ENCODE measurements at regions not wholly inside any gene's neighbourhood (a gene's known extent, or its start where the extent isn't known, plus 50 kb on each side); places are given as distances from the start of the nearest gene placed in this dataset.

GRCh38 chr4:18366136-18366535, 344.6 kb upstream of the LCORL start:
- Histone ChIP-seq H3K4me1 (ENCODE audit: insufficient read depth, low read length) (no peaks in the 10 kb centered on the region), H2BK5ac (ENCODE audit: insufficient read length, low read length) (no peak overlapping the region), H3K23me2 (ENCODE audit: insufficient read length, low read depth, low read length, poor library complexity, severe bottlenecking) (no peaks in the 10 kb centered on the region), H4K5ac (ENCODE audit: insufficient read length, low read depth, low read length) (no peak overlapping the region), H3K4ac (ENCODE audit: low read depth, low read length) (no peak overlapping the region), H2BK12ac (ENCODE audit: insufficient read length, low read depth, low read length) (no peak overlapping the region), H4K20me1 (ENCODE audit: control insufficient read depth, insufficient read depth, insufficient read length) (no peaks in the 10 kb centered on the region), H2BK15ac (ENCODE audit: low read depth, low read length) (no peak overlapping the region), H2AK5ac (ENCODE audit: insufficient read length, low read length) (no peak overlapping the region), H3K9me3 (ENCODE audit: control insufficient read depth, low read depth, low read length) (no peaks in the 10 kb centered on the region), H4K91ac (ENCODE audit: insufficient read length, low read depth, low read length) (no peak overlapping the region), H2BK20ac (ENCODE audit: low read depth, low read length, poor library complexity, severe bottlenecking) (no peak overlapping the region), H3K79me2 (ENCODE audit: insufficient read depth, low read length) (no peaks in the 10 kb centered on the region), H3K9ac (ENCODE audit: extremely low read depth, insufficient read length, low read length) (no peak overlapping the region), H3K27me3 (ENCODE audit: insufficient read depth, low read length) (no peaks in the 10 kb centered on the region), H3T11ph (ENCODE audit: low read length) (no peak overlapping the region), H3K18ac (ENCODE audit: insufficient read length, low read depth, low read length) (no peak overlapping the region), H3K14ac (ENCODE audit: insufficient read depth, low read length) (no peak overlapping the region), H2AFZ (ENCODE audit: low read length) (no peak overlapping the region), H3K23ac (ENCODE audit: insufficient read length, low read depth, low read length) (no peak overlapping the region), H3K56ac (ENCODE audit: insufficient read length, low read depth, low read length) (no peak overlapping the region), H3K27ac (ENCODE audit: insufficient read length, low read depth, low read length) (no peak overlapping the region), H3K4me2 (ENCODE audit: insufficient read depth, insufficient read length, low read length) (no peak overlapping the region), H4K8ac (replicated peaks; ENCODE audit: insufficient read length, low read depth, low read length) (no peak overlapping the region), H3K79me1 (ENCODE audit: insufficient read depth, low read depth, low read length, poor library complexity, severe bottlenecking) (no peaks in the 10 kb centered on the region), H2BK120ac (ENCODE audit: low read depth, low read length, poor library complexity, severe bottlenecking) (no peak overlapping the region)
- no peak overlapping the region for H3K27ac Mint-ChIP-seq
- no peak overlapping the region for H3K4me3 Mint-ChIP-seq
- H3K4me1 Mint-ChIP-seq, result no peaks in the 10 kb centered on the region
- no peak for TF ChIP-seq CTCF (conservative IDR thresholded peaks at IDR 0.05)
- 0 out of 5 replicates have a peak, but pooled peaks cover 0 to 2% of the 10 kb centered on the region in 2 experiments for H3K9me3 Mint-ChIP-seq
- H3K36me3 Mint-ChIP-seq (ENCODE audit: insufficient read depth in 1 of 3, low read depth in 3 of 3), result no peaks in the 10 kb centered on the region
- peaks cover 4% of the 10 kb centered on the region for H3K27me3 Mint-ChIP-seq (ENCODE audit: low read depth)
- no CpG with 5 or more reads among the region's 3 CpGs for WGBS (ENCODE audit: extremely low coverage, insufficient read length, low lambda C conversion rate)
- no peak for DNase-seq
